HG03342 (cell line): ENCODE measurements at regions not wholly inside any gene's neighbourhood (a gene's known extent, or its start where the extent isn't known, plus 50 kb on each side); places are given as distances from the start of the nearest gene placed in this dataset.
"Not testable (repeated sequence)": the region's sequence is repeated elsewhere in the genome, so short reads cannot be mapped to it uniquely, and the experiment has no call there.

ENCODE experiments used
- ATAC-seq: cut with Tn5 transposase; IDR thresholded peaks from one replicate; pipeline ENCODE4 v1.9.1; 2021; ENCODE audit warnings: mild to moderate bottlenecking, moderate library complexity; ENCODE audit not compliant: unreplicated experiment

GRCh38 chr15:30688684-30689083, 62.8 kb downstream of the ARHGAP11B start:
- not testable (repeated sequence) for ATAC-seq

- ATAC-seq: not testable (repeated sequence)
Measured at GRCh38 chr15:30690153-30690552, 64.2 kb downstream of the ARHGAP11B start.

GRCh38 chr15:30695811-30696210, 69.9 kb downstream of the ARHGAP11B start:
- ATAC-seq: not testable (repeated sequence)

- ATAC-seq: peak; percentile 79
Measured at GRCh38 chr15:30696439-30697314, 70.7 kb downstream of the ARHGAP11B start.

- ATAC-seq: peak; percentile 54
Measured at GRCh38 chr15:30697315-30697685, 71.4 kb downstream of the ARHGAP11B start.

- not testable (repeated sequence) for ATAC-seq
Measured at GRCh38 chr15:30700006-30700597, 74.2 kb downstream of the ARHGAP11B start.

GRCh38 chr15:30707976-30708685, 82.2 kb downstream of the ARHGAP11B start:
- not testable (repeated sequence) for ATAC-seq

- not testable (repeated sequence) for ATAC-seq
Measured at GRCh38 chr15:30708809-30709208, 82.9 kb downstream of the ARHGAP11B start.

GRCh38 chr15:30718038-30718643, 92.2 kb downstream of the ARHGAP11B start:
- ATAC-seq: not testable (repeated sequence)

- ATAC-seq: not testable (repeated sequence)
Measured at GRCh38 chr15:30719363-30719762, 93.4 kb downstream of the ARHGAP11B start.

- ATAC-seq: not testable (repeated sequence)
Measured at GRCh38 chr15:30720825-30721224, 94.9 kb downstream of the ARHGAP11B start.

- ATAC-seq: not testable (repeated sequence)
Measured at GRCh38 chr15:30721529-30721928, 95.6 kb downstream of the ARHGAP11B start.

- ATAC-seq: not testable (repeated sequence)
Measured at GRCh38 chr15:30723540-30724175, 97.7 kb downstream of the ARHGAP11B start.

- ATAC-seq: not testable (repeated sequence)
Measured at GRCh38 chr15:30729880-30730590, 104.1 kb downstream of the ARHGAP11B start.

- not testable (repeated sequence) for ATAC-seq
Measured at GRCh38 chr15:30730633-30731032, 104.7 kb downstream of the ARHGAP11B start.

GRCh38 chr15:30732100-30732499, 106.2 kb downstream of the ARHGAP11B start:
- ATAC-seq: not testable (repeated sequence)

- not testable (repeated sequence) for ATAC-seq
Measured at GRCh38 chr15:30735884-30736564, 110.1 kb downstream of the ARHGAP11B start.

GRCh38 chr15:30742796-30743195, 116.9 kb downstream of the ARHGAP11B start:
- not testable (repeated sequence) for ATAC-seq

GRCh38 chr15:30749048-30749447, 123.1 kb downstream of the ARHGAP11B start:
- not testable (repeated sequence) for ATAC-seq
